D341Med (cell line): ENCODE measurements at regions not wholly inside any gene's neighbourhood (a gene's known extent, or its start where the extent isn't known, plus 50 kb on each side); places are given as distances from the start of the nearest gene placed in this dataset.

Experiments
- DNase-seq: peaks from one replicate; pipeline ENCODE4 v3.0.0; 2012; ENCODE audit warnings: low spot score

DNA sequence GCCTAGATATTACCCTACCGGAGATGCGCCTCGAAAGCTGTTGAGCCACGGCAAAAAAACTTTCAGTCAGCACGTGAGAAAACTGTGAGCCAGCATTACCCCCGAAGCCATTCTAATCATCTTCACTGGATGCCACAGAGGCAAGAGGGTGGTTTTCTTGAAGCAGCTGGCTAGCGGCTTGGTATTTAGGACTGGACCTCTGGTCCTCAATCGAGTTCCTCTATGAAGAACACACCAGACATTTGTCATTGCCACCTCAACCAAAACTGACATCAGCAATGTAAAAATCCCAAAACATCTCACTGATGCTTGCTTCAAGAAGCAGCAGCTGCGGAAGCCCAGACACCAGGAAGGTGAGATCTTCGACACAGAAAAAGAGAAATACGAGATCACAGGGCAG is 52.8 kb upstream of the SLC66A3 start:
- no peak for DNase-seq

DNA sequence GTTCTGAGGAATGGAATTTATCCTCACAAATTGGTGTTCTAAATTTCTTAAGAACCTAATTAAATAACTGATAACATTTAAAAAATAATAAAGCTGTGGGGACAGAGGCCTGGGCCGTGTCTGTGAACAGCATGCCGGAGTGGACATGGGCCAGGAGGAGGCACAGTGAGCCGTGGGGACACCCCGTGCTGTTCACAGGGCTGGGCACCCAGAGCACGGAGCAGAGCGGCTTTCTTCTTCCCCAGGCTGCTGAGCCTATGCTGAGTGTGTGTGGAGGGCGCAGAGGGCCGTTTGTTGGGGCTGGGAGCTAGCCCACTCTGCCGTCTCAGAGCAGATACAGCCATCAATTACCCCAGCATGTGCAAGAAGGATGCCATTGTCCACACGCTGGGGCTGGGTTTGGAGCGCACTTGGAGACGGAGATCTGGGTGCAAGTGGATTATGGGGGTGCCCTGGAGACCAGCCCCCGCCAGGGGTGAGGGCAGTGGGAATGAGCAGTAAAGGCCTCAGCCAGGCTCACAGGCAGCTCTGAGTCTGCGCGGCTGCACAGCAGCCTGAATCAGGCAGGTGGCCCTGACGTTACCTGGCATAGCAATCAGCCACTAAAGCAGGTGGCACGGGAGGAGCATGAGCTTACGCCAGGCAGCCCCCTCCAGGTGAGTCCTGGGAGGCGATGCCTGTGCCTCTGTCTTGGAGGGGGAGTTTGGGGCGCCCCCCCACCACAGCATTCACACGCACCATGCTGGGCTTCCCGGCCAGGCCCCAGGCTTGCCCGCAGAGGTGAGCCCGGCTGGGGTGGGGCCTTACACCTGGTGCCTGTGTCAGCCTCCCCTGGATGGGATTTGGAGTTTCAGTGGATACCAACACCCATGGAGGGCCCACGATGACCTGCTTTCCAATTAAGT is 52.1 kb upstream of the SLC66A3 start:
- DNase-seq, result no peak

DNA sequence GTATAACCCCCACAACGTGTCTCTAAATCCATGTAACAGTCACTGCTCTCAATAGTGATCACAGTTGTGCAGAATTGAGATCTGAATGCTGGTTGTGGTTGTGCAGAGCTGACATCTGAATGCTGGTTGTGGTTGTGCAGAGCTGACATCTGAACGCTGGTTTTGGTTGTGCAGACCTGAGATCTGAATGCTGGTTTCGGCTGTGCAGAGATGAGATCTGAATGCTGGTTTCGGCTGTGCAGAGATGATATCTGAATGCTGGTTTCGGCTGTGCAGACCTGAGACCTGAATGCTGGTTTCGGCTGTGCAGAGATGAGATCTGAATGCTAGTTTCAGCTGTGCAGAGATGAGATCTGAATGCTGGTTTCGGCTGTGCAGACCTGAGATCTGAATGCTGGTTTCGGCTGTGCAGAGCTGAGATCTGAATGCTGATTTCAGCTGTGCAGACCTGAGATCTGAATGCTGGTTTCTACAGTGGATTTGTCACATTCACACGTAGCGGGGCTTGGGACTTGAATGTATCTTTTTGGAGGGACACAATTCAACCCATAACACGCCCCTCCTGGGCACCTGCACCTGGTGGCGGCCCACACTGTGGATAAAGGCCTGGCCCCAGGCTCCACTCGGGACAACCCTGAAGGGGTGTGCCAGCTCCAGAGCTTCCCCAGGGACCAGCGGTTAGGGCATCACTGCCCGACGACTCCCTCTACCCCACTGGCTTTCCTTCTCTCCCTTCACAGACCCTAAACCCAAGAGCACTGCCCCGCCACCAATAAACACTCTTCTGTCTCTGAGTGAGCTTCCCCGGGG is 51.1 kb upstream of the SLC66A3 start:
- no peak for DNase-seq

DNA sequence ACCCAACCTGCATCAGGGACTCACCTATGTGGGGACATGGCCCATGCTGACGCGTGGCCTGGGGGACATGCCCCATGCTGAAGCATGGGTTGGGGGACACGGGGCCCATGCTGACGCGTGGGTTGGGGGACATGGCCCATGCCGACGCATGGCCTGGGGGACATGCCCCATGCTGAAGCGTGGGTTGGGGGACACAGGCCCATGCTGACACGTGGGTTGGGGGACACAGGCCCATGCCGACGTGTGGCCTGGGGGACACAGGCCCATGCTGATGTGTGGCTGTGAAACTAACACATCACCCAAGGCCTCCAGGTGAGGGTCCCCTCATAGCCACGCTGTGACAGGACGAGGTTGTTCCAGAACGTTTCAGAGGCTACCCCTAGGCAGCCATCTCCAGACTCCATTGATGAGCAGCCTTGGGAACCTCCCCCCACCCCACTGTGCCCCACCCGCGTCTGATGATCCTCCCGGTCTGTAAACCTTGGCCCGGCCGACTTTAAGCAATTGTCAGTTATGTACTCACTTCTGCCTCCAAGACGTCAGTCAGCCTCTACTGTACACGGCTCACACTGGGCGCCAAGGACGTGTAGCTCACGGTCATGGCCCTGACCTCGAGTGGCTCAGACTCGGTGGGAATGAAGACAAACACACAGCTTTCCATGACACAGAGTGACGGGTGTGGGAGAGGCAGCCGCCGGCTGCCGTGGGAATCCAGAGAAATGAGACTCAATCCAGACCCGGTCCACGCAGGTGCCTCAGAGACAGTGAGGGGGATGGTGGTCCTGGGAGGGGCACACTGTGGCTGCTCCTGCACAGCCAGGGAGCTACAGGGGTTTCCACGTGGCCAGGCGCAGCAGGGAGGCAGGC is 50.2 kb upstream of the SLC66A3 start:
- DNase-seq, result no peak
